Fibroblast of the aortic adventitia (primary cell): ENCODE measurements at regions not wholly inside any gene's neighbourhood (a gene's known extent, or its start where the extent isn't known, plus 50 kb on each side); places are given as distances from the start of the nearest gene placed in this dataset.

ENCODE experiments used
- DNase-seq: peaks from one replicate; pipeline ENCODE4 v3.0.0-alpha.2; 2010; ENCODE audit warnings: low read depth
- H3K4me3 ChIP-seq: 2 replicates; pipeline ENCODE4 v1.5.1; 2011; ENCODE audit warnings: low read depth, mild to moderate bottlenecking, control low read depth, low read length, moderate library complexity
- CTCF ChIP-seq: IDR thresholded peaks from 2 replicates; pipeline ENCODE4 v1.5.1; 2011; ENCODE audit warnings: mild to moderate bottlenecking, low read length, control low read depth, inconsistent platforms; ENCODE audit not compliant: insufficient read depth

DNA sequence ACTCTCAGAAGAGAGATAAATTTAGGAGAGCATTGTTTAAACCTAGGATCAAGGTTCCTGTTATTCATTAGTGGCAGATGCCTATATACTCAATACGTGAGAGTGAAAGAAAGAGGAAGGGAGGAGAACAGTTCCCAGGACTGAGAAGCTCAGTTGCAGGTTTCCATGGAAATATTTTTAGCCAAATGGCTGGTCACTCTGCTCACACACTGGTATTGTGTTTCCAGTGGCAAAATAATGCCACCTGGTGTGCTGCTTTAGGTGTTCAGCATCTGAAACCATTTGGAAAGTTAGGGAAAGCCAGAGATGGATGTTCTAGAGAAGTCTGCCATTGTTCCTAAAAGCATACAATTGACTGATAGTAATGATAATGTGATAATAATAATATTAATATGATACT is 827.7 kb downstream of the SORCS3 start:
- no peak overlapping the region for H3K4me3 ChIP-seq
- no peak for TF ChIP-seq CTCF
- DNase-seq, result no peak

DNA sequence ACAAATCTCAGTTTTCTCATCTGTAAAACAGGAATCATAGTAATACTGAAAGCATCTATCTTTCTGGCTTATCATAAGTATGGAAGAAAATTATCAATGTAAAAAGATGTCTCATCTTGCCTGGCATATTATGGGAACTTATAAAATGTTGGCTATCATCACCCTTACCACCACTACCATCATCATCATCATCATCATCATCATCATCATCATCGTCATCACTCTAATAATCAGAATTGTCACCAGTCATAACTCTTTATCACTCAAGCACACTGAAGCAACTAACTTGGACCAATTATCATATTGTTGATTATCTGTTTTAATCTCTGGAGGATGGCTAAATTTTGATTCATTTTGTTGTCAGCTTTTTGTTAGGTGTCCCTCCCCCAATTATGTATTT is 825.4 kb downstream of the SORCS3 start:
- TF ChIP-seq CTCF, result no peak
- no peak for DNase-seq
- H3K4me3 ChIP-seq, result no peak overlapping the region

DNA sequence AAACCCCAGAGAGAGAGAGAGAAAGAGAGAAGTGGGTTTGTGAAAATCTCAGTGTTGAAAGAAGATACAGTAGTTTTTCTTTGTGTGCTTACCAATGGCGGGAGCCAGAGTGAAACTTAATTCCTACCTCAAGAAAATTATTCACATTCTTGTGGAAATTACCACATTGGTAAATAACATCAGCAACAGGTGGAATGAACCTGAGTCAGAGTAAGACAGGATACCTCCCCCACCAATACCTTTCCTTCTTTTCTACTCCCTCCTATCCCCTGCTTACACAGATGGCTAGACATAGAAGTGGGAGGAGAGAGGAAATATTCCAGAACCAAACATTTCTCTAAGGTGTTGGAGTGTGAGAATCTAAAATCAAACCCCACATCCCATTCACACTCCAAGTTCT is 793.9 kb downstream of the SORCS3 start:
- no peak overlapping the region for H3K4me3 ChIP-seq
- TF ChIP-seq CTCF, result no peak
- DNase-seq, result no peak

DNA sequence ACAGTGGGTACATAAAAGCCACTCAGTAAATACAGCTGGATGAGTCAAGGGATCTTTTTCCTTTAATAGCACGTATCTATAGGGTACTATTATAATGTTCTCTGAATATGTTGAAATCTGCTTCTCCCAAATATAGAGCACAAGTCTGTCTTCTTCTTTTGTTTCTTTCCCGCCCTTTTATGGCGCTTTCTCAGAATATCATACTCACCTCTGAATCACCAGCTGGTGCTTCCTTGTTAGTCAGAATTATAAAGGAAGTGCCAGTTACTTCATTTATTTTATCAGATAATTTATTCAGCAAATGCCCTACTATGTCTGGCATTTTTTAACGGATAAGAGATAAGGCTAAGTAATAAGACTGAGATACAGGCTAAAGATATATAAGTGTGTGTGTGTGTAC is 772.9 kb downstream of the SORCS3 start:
- TF ChIP-seq CTCF, result no peak
- no peak for DNase-seq

DNA sequence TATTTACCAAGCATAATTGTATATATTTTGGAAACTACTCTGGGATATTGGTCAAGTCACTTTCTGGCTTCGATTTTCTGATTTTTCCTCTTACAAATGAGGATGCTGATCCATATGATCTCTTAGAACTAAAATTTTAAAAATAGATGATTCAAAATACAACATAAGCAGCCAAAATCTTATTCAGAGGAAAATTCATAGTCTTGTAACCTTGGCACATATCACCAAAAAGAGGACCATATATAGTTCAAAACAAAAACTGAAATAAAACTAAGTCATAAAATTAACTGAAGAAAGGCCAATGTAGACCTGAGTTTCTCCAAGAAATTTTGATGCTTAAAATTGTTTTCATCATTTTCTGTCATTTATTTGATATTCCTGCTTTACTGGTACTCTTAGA is 768.3 kb downstream of the SORCS3 start:
- TF ChIP-seq CTCF, result no peak
- DNase-seq, result no peak
- H3K4me3 ChIP-seq, result no peak overlapping the region

More for the DNA sequence above, 772.9 kb downstream of the SORCS3 start:
- no peak overlapping the region for H3K4me3 ChIP-seq

- DNase-seq, result no peak
- H3K4me3 ChIP-seq, result no peak overlapping the region
- TF ChIP-seq CTCF, result no peak
Measured at GRCh38 chr10:105406488-105406887, 765.4 kb downstream of the SORCS3 start.

- no peak overlapping the region for H3K4me3 ChIP-seq
- no peak for DNase-seq
- TF ChIP-seq CTCF, result no peak
Measured at GRCh38 chr10:105398202-105398601, 757.1 kb downstream of the SORCS3 start.
